Activated CD4-positive, alpha-beta T cell treated with anti-CD3 and anti-CD28 coated beads, Interleukin-10, Interleukin-2, amounts not matched to agents 100 ng/mL and 50 ng/mL, durations not matched to agents 16 hours and 8 hours (primary cell): ENCODE measurements at regions not wholly inside any gene's neighbourhood (a gene's known extent, or its start where the extent isn't known, plus 50 kb on each side); places are given as distances from the start of the nearest gene placed in this dataset.

ENCODE experiments used
- DNase-seq: peaks from one replicate; pipeline ENCODE4 v3.0.0-alpha.2; 2020

- no peak for DNase-seq
Measured at GRCh38 chr9:103649086-103649485, 445.0 kb upstream of the SMC2 start.

DNA sequence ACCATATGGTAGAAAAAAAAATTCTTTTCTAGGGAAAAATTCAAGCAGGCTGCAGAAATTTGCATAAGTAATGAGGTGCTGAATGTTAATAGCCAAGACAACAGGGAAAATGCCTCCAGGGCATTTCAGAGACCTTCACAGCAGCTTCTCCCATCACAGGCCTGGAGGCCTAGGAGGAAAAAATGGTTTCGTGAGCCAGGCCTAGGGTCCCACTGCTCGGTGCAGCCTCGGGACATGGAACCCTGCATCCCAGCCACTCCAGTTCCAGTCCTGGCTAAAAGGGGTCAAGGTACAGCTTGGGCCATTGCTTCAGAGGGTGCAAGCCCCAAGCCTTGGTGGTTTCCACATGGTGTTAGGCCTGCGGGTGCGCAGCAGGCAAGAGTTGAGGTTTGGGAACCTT lies 436.0 kb upstream of the SMC2 start:
- DNase-seq = no peak

DNA sequence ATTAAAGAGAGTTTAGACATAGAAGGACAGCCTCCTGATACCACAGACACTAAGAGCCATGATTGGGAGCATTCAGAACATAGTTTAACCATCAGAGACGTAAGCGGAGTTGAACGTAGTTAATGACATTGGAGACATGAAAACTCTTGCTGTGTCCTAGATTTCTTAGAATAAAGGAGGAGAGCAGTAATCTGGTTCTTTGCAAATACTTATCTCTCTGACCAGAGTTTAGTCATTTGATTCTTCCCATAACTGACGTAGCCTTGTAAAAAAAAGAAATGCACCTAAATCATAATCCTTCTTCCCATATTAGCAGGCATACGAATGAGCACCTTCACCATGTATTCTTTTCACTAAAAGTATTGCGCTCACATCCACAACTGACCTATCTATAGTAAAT lies 433.3 kb upstream of the SMC2 start:
- DNase-seq = no peak

DNA sequence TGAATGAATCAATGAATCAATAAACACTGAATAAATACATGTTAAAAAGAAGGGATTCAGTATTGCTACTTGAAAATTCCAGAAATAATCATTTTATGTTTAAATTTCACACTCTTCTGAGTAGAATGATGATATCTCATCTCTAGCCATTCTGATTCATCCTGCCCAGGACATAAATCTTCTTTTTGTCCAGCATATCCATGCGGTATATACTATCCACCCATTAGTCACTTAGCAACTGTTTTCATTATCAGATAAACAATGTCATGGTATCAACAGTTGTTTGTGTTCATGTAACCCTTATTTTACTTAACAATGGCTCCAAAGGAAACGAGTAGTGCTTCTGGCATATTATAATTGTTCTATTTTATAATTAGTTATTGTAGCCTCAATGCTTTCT lies 432.4 kb upstream of the SMC2 start:
- no peak for DNase-seq

GRCh38 chr9:103669296-103669695 lies 424.8 kb upstream of the SMC2 start:
- no peak for DNase-seq

- DNase-seq = no peak
Measured at GRCh38 chr9:103674271-103674670, 419.8 kb upstream of the SMC2 start.

DNA sequence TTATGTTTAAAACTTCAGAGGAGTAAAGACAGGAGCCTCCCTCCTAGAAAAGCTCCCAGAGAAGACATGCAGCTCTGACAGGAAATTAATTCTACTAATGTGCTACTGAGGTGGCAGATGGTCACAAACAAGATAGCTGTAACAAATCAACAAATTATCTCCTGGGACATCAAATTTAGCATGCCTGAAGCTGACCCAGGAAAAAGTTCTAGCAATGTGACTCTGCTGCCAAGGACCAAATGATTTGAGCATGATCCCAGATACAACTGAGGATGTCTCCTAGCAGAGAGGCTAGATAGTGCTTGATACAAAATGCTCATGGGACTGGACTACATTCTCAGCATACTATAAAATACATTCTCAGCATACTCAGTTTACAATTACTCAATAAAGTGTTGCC lies 413.5 kb upstream of the SMC2 start:
- DNase-seq = no peak

DNA sequence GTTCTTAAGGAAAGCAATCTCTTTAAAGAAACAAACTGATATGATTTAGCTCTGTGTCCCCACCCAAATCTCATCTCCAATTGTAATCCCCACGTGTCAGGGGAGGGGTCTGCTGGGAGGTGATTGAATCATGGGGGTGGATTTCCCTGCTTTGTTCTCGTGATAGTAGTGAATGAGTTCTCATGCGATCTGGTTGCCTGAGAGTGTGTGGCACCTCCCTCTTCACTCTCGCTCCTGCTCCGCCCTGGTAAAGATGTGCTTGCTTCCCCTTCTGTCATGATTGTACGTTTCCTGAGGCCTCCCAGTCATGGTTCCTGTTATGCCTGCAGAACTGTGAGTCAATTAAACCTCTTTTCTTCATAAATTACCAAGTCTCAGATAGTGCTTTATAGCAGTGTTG lies 412.7 kb upstream of the SMC2 start:
- DNase-seq = no peak

DNA sequence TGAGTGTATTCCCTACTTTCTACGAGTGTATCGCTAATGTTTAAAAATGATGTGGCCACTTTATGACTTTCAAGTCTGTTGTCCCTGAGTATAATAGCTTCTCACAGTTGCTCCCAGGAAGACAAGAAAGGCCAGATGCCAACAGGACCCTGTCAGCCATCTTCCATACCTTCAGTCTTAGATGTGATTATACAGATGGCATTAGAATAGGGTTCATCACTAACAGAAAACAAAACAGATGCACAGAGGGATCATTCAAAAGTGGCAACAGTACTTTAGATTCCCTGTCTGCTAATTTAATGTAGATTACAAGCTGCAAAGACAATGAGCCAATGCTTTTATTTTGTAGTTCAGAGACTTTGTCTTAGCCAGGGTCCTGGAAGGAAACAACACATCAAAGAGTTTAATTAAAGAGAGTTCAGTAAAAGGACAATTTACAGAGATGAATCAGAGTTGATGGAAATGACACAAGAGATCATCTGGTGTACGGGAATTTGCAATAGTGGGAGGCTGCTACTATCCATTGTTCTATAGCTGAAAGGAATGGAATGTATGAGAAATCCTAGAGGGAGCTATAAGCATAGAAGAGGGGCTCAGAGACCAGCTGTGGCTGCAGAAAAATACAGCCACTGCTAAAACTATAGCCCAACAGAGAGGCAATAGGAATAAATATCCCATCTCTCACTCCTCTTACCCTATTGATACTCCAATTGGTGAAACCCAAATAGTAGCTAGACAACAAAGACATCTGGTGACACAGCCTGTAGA lies 393.7 kb upstream of the SMC2 start:
- DNase-seq = no peak

- DNase-seq = no peak
Measured at GRCh38 chr9:103702572-103702971, 391.5 kb upstream of the SMC2 start.

DNA sequence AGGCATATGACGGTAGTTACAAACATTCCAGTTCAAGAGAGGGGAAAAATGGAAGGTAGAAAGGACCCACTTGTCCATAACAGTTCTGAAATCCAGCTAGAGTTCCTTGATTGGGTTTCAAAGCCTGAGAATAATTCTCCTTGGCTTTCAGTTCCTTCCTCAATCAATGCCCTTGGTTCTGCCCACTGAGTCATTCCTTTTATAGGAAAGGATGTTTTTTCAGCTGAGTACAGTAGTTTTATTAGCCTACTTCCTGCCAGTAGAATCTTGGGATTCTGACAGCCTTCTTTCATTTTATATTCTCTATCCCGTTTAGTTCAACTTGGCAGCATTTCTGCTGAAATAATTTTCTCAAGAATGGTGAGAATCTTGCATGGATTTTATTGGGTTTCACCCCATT lies 386.9 kb upstream of the SMC2 start:
- no peak for DNase-seq

- DNase-seq = no peak
Measured at GRCh38 chr9:103709366-103709765, 384.7 kb upstream of the SMC2 start.

- no peak for DNase-seq
Measured at GRCh38 chr9:103713631-103714030, 380.5 kb upstream of the SMC2 start.

GRCh38 chr9:103714992-103715391 lies 379.1 kb upstream of the SMC2 start:
- no peak for DNase-seq

DNA sequence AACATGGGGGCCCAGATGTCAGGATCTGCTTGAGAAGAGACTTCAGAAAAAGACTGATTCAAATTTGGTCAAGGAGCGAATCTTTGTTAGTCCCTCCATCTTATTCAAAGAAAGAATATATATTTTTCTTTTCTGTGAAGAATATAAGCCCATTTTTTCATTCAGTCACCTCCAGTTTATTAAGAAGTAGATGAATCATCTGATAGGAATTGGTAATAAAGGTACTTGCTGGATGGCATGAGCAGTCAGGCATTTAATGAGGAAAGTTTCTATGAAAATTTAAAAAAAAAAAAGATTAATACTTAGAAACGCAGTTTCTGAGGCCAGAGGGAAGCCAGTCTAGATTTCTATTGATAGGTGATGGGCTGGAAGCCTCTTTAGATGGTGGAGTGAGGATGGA lies 373.1 kb upstream of the SMC2 start:
- no peak for DNase-seq

- no peak for DNase-seq
Measured at GRCh38 chr9:103730866-103731265, 363.2 kb upstream of the SMC2 start.

- no peak for DNase-seq
Measured at GRCh38 chr9:103731541-103731940, 362.6 kb upstream of the SMC2 start.

- DNase-seq = no peak
Measured at GRCh38 chr9:103734471-103734870, 359.6 kb upstream of the SMC2 start.

DNA sequence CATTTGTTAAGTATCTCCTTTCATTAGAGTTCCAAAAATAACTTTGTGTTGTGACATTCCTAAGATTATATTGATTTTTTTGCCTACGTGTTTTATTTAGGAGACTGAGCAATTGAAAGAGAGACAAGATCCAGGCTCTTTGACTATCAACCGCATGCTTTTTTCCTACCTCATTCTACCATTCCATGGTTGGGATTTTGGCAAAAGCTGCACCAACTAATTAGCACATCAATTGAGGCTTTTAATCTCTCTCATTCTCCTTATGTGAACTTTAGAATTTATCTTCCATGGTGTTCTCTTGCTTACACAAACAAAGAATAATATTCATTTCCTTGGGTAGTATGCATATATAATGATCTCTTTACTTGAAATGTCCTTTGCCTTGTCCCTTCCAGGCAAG lies 338.7 kb upstream of the SMC2 start:
- DNase-seq = no peak

- no peak for DNase-seq
Measured at GRCh38 chr9:103755986-103756385, 338.1 kb upstream of the SMC2 start.

DNA sequence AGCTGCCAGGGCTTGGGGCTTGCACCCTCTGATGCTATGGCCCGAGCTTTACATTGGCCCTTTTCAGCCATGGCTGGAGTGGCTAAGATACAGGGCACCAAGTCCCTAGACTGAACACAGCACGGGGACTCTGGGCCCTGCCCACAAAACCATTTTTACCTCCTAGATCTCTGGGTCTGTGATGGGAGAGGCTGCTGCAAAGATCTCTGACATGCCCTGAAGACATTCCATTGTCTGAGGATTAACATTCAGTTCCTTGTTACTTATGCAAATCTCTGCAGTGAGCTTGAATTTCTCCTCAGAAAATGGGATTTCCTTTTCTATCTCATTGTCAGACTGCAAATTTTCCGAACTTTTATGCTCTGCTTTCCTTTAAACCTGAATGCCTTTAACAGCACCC lies 337.0 kb upstream of the SMC2 start:
- DNase-seq = no peak

- no peak for DNase-seq
Measured at GRCh38 chr9:103761466-103761865, 332.6 kb upstream of the SMC2 start.

GRCh38 chr9:103789686-103790085 lies 304.4 kb upstream of the SMC2 start:
- peak; percentile 22 for DNase-seq

DNA sequence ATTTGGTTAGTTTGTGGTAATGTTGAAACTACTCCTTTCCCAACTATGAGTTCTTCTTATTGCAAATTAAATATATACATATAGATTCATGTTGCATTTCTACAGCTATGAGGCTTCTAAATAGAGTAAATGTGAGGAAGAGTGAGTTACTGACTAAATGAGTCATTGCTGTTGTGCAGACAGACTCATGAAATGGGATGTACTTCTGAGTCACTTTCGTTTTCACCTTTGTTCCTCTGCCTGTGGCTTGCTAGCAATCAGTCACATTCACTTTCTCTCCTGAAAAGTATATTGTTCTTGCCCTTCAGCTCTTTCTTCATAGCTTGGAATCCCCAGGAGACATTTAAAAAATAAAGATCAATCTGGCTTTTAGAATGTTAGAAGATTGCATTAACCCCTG lies 295.5 kb upstream of the SMC2 start:
- DNase-seq = peak; percentile 76

DNA sequence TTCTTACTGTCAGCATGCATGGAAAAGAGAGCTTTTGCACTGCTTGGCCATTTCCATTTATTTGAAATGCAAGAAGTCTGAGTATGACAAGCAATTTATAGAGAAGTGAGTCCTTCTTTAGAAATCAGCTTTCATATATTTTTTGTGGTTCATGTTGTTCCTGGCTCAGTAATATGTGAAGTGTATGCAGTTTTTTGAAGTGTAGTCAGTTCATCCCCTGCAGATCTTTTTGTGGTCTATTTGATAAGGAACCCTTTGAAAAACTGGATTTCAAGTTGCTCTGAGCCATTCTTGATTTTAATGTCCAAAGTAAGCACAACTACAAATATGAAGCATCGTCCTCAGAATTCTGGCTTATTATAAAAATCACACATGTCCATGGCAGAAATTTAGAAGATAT lies 294.1 kb upstream of the SMC2 start:
- peak; percentile 31 for DNase-seq

DNA sequence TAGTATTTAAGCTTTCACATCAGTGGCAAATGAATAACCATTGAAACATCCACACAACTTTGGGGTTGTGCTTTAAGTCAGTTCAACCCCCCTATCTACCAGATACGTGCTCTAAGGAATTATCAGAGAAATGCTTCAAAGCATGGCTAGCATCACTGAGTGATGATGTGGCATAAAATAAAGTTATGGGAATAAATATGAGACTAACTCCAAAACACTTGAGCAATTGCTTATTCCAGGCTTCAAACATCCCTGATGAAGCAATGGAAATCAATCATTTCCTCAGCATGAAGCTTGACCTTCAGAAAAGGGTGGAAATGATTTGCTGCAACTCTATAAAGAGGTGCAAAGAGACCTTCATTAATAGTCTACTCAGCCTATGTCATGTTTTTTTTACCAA lies 292.0 kb upstream of the SMC2 start:
- no peak for DNase-seq
